ENCODE measurements at regions not wholly inside any gene's neighbourhood (a gene's known extent, or its start where the extent isn't known, plus 50 kb on each side); places are given as distances from the start of the nearest gene placed in this dataset.

GRCh38 chr18:53948991-53949390 is 275.5 kb downstream of the MBD2 start:
- no peak for TF ChIP-seq EZH2 (IDR thresholded peaks at IDR 0.05; ENCODE audit: low read length, missing control alignments)
- TF ChIP-seq, protein P1, sequence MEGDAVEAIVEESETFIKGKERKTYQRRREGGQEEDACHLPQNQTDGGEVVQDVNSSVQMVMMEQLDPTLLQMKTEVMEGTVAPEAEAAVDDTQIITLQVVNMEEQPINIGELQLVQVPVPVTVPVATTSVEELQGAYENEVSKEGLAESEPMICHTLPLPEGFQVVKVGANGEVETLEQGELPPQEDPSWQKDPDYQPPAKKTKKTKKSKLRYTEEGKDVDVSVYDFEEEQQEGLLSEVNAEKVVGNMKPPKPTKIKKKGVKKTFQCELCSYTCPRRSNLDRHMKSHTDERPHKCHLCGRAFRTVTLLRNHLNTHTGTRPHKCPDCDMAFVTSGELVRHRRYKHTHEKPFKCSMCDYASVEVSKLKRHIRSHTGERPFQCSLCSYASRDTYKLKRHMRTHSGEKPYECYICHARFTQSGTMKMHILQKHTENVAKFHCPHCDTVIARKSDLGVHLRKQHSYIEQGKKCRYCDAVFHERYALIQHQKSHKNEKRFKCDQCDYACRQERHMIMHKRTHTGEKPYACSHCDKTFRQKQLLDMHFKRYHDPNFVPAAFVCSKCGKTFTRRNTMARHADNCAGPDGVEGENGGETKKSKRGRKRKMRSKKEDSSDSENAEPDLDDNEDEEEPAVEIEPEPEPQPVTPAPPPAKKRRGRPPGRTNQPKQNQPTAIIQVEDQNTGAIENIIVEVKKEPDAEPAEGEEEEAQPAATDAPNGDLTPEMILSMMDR (conservative IDR thresholded peaks at IDR 0.05 in 1 of 2, IDR thresholded peaks at IDR 0.05 in 1 of 2; ENCODE audit: low read depth in 1 of 2, low read length in 2 of 2) = no peak

Data from fibroblast of lung (primary cell).